Astrocyte of the hippocampus (primary cell): ENCODE measurements at regions not wholly inside any gene's neighbourhood (a gene's known extent, or its start where the extent isn't known, plus 50 kb on each side); places are given as distances from the start of the nearest gene placed in this dataset.
"Not testable (repeated sequence)": the region's sequence is repeated elsewhere in the genome, so short reads cannot be mapped to it uniquely, and the experiment has no call there.

ENCODE experiments used
- DNase-seq: peaks from one replicate; pipeline ENCODE4 v3.0.0; 2011; ENCODE audit warnings: low read depth, low spot score

DNA sequence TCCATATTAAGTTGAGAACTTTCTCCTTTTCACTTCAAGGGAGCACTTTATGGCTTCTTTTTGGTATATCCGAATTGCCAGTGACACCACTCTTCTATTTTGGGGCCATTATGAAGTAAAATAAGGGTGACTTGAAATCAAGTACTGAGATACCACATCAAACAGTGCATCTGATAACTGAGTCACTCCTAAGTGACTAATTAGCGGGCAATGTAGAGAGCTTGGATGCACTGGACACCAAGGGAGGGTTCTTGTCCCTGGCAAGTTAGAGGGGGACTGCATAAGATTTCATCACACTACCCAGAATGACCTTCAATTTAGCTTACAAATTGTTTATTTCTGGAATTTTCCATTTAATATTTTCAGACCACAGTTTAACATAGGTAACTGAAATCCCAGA lies 813.9 kb upstream of the CDH10 start:
- peak; percentile 13 for DNase-seq

DNA sequence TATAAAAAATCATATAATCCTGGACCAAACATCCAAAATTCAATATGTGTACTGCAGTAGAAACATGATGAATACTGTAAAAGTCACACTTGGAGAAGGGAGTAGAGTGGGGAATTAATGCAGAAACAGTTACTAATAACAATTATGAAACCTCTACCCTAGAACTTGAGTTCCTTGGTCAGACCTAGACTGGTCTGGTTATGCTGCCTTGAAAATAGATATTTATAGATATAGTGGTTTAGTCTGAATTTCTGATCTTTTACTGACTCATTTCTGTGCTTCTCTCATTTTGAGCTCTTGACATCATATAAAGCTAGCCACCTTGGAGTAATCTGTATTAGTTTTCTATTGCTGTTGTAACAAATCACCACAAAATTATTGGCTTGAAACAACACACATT lies 808.7 kb upstream of the CDH10 start:
- DNase-seq = no peak

DNA sequence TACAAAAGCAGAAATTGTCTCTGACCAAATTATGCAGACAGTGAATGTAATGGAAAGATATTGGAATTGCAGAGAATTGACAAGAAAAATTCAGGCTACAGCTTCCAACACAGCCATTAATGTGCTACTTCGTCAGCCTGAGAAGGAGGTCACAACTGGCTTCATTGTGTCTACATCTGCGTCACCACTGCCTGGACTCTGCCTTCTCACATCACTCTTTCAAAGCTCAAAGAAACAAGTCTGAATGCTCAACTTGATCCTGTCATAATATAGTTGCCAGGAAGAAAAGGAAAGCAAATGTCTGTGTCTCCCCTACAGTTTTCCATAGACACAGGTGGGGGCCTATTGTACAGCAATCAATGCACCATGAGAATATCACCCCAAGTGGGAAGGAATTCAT lies 806.5 kb upstream of the CDH10 start:
- no peak for DNase-seq

DNA sequence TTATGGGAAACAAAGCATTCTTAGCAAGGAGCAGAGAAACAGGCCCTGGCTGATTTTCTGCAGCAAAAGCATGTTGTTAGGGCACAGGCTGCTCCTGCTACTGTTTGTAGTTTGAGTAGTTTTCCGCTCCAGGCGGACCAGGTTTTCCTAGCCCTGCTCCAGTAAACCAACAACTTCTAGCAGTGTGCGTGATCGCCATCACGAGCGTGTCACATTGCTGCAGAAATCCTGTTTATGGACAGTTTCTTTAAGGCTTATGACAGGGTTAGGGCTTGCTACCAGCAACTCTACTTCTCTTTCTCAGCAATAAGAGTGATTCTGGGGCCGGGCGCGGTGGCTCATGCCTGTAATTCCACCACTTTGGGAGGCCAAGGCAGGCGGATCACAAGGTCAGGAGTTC lies 803.9 kb upstream of the CDH10 start:
- DNase-seq = no peak

DNA sequence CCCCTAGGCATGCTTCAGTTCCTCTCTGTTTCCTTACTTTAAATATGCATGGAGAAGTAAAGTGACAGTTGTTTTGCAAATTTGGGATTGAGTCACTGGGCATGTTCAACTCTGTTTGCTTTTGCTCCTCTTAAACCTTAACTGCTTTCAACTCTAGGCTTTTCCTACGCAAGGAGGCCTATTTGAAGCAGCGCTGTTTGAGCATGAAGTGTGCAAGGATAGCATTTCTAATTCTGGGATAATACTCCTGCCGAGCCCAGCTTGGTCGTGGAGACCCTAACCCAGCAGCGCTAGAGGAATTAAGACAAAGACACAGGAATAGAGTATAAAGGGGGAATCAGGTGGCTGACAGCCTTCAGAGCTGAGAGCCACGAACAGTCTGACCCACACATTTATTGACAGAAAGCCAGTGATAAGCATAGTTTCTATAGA lies 803.4 kb upstream of the CDH10 start:
- DNase-seq = no peak

DNA sequence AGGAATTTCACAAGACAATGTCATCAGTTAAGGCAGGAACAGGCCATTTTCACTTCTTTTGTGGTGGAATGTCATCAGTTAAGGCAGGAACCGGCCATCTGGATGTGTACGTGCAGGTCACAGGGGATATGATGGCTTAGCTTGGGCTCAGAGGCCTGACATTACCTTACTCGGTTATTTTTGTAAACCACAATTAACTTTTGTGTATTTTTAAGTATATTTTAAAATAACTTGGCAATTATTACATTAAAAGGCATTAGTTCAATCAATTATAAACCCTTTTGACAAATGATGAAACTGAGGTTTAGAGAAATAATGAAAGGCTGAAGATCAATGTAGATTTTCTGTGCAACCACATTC lies 801.3 kb upstream of the CDH10 start:
- not testable (repeated sequence) for DNase-seq

DNA sequence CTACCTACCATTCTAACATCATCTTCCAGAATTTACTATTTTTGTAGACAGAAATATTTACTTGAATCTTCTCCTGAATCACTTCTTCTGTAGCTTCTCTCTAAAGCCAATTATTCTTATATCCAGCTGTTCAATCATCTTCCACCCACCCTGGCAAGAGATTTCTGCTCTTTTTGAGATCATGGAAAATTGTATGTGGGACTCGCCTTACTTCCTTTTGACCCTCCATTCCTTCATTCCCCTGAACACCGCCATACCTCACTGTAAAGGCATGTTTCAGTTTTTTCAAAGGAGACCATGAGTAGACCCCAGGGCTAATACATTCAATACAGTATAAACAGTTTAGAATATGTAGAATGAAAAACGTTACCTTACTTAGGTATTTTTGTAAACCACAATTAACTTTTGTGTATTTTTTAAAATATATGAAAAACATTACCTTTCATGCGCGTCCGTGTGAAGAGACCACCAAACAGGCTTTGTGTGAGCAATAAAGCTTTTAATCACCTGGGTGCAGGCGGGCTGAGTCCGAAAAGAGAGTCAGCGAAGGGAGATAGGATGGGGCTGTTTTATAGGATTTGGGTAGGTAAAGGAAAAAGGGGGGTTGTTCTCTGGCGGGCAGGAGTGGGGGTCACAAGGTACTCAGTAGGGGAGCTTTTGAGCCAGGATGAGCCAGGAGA lies 800.7 kb upstream of the CDH10 start:
- not testable (repeated sequence) for DNase-seq

DNA sequence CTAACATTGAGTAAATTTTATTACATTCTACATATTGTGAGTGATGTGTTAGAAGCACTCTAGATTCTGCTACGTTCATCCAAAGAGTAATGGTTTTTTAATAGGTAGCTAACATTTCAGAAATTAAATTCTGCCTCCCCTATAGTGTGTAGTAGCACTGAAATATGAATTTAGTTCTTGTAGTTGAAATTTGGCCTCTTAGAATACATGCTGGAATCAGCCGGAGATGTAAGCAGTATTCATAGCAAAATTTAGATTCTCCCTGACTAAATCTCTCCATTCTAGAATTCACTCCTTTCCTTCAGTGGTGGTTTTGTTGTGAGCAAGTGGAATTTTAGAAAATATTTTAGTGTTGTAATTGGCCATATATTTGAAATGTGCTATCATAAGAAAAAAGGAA lies 799.9 kb upstream of the CDH10 start:
- no peak for DNase-seq

DNA sequence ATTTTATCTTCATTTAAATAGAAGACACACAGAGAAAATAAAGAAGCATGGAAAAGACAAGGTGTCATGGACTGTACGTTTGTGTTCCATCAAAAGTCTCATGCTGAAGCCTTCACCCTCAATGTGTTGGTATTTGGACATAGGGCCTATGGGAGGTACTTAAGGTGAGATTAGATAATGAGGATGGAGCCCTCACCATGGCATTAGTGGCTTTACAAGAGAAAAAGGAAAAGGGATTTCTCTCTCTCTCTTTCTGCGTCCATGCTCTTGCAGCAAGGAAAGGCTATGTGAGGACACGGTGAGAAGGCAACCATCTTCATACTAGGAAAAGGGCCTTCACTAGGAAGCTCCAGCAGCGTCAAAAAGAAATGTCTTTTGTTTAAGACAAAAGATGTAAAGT lies 797.0 kb upstream of the CDH10 start:
- DNase-seq = no peak

DNA sequence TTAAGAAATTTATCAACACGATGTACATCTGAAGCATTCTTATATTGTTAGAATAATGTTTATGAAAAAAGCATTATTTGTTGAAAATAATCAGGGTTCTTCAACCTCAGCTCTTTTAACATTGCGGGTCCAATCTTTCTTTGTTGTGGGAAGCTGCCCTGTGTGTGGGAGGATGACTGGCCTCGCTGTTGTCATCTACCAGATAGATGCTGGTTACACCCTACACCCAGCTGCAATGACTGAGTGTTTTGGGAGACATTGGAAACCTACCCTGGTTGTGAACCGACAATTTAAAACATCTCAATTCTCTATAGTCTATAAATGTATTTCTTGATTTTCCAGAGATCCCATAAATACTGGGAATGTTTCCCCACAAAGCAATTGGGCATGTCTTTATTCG lies 794.2 kb upstream of the CDH10 start:
- DNase-seq = no peak

DNA sequence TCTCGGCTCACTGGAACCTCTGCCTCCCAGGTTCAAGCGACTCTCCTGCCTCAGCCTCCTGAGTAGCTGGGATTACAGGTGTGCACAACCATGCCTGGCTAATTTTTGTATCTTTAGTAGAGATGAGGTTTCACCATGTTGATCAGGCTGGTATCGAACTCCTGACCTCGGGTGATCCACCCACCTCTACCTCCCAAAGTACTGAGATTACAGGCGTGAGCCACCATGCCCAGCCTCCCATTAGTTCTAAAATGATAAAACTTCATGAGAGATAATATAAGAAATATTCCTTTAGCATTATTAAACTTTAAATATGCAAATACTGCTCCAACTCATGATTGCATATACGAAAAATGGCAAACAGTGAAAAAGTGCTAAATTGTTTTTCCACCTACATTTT lies 793.6 kb upstream of the CDH10 start:
- DNase-seq = not testable (repeated sequence)

DNA sequence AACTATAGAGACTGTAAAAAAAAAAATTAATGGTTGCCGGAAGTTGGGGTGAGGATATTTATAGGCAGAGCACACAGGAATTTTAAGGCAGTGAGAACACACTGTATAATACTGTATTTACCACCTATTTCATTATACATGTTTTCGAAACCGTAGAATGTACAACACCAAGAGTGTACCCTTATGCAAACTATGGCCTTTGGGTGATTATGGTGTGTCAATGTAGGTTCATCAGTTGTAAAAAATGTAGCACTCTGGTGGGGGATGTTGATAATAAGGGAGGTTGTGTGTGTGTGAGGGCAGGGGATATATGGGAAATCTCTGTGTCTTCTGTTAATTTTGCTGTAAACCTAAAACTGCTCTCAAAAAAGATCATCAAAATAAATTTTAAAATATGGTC lies 791.7 kb upstream of the CDH10 start:
- no peak for DNase-seq

DNA sequence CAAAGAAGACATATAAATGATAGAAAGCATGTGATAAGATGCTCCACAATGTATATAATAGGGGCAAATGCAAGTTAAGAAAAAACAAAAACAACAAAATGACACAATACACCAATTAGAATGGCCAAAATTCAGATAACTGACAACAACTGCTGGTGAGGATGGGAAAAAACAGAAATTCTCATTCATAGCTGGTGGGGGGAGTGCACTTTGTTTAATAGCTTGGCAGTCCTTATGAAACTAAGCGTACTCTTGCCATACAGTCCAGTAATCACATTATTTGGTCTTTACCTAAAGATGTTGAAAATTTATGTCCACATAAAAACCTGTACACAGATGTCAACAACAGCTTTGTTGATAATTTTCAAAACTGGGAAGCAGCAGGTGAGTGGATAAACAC lies 791.1 kb upstream of the CDH10 start:
- no peak for DNase-seq

DNA sequence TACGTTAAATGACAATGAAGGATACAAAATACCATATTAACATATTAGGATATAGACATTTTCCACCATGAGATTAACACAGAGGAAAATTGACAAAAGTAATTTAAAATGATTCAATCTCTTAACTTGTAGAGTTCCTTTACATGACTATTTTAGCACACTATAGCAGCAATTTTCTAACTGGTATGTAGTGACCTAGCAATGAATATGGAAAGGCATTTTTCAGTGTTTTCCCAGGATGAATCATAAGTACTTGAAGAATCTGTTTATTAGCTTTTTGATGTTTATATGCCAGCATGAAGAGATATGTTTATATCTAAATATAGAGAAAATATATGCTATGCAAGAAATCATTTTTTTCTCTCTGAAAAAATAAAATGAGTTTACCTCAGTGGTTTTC lies 782.5 kb upstream of the CDH10 start:
- DNase-seq = no peak

DNA sequence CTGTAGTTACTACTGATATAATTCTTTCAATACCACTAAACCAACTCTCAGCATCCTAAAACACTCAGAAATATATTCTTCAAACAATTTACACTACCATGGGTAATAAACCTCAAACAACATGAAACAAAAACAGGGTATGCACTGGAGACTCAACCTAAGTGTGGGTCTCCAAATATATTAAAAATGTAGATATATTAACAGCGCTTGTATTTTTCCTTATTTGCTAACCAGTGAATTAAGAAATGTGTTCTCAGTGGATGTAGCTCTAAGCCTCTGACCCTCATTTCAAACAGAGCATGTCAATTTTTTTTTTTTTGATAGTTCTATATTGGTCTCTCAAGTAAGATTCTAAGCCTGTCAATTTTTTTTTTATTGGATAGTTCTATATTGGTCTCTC lies 778.5 kb upstream of the CDH10 start:
- no peak for DNase-seq

DNA sequence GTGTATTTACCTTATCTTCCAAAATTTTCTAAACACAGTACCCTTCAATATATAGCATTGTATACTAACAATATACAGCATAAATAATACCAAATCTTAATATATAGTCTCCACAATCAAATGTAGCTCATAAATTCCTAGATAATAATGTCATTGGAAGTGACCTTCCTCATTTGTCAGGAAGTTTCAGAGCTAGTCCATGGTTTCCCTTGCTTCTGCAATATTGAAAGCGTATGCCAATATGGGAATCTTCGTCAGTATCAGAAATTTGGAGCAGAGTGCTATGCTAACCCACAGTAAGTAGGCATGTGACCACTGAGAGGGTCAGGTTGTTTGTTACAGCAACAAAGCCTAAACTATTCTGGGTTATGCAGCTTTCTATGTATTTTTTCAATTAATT lies 774.9 kb upstream of the CDH10 start:
- DNase-seq = no peak

DNA sequence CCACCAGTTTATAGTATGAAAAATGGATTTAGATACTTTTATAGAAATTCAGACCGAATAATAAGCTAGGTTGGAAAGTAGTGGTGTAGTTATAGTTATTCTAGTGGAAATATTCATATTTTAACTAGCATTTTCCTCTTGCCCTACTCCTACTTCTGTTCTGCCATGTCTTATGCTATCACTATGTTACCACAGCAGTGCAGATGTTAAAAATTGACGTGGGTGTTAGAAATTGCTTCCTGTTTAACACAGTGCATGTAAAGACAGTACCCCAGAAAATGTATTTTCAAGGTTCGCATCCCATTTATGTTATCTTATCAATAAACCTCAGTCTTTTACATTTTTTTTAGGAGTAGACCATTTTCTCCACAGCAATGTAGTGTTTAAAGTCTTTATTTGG lies 774.2 kb upstream of the CDH10 start:
- DNase-seq = no peak

DNA sequence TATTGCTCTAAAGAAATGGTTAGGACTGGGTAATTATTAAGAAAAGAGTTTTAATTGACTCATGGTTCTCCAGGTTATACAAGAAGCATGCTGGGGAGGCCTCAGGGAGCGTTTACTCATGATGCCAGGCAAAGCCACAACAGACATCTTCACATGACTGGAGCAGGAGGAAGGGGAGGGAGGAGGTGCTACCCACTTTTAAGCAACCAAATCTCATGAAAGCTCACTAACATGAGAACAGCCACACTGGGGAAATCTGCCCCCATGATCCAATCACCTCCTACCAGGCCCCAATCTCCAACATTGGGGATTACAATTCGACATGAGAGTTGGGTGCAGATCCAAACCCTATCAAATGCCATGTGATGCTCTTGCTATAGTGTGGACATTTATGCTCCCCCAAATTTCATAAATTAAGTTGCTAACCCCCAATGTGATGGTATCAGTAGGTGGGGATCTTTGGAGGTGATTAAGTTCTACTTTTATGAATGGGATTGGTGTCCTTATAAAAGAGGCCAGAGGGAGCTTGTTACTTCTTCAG lies 773.6 kb upstream of the CDH10 start:
- DNase-seq = no peak

DNA sequence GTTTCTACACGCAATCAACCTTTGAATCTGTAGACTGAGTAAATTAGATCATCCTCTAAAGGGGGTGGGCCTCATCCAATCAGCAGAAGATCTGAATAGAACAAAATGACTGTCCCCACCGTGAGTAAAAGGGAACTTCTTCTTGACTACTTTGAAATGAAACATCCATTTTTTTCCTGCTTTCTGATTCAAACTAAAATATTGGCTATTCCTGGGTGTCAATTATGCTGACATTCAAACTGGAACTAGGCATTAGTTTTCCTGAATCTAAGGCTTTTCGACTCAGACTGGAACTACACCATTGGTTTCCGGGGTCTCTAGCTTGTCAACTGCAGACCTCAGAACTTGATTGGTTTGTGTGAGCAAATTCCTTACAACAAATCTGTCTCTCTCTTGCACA lies 772.2 kb upstream of the CDH10 start:
- DNase-seq = no peak

DNA sequence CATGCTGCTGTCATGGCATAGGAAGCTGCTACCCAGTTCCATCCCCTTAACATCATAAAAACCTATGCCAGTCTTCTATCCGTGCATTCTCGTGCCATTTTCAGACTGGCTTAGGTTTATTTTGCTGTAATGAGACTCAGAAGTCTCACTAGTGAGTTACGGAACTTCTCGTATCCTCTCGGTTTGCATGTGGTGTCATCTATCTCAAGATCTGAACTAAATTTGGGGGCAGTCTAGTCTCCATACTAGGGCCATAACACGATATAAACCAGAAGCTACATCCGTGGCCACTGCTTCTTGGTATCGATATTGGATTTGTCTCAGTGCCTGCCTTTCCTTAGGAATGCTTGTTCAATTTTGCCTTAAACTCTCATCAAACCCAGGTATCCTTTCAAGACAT lies 771.2 kb upstream of the CDH10 start:
- no peak for DNase-seq

DNA sequence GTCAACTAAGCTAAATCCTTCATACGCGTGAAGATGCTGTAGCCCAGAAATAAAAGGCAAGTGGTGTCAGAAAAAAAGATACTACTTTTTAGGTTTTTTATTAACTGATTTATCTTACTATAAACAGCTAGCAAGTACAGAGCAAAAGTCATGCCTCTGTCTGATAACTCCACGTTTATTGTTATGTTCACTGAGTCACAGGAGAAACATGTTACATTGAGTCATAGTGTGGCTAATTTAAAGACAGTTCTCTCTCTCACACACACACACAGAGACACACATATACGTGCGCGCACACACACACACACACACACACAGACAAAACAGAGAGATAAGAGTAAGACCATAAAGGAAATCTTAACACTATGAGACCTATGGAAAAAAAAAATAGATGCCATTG lies 770.0 kb upstream of the CDH10 start:
- peak; percentile 22 for DNase-seq

DNA sequence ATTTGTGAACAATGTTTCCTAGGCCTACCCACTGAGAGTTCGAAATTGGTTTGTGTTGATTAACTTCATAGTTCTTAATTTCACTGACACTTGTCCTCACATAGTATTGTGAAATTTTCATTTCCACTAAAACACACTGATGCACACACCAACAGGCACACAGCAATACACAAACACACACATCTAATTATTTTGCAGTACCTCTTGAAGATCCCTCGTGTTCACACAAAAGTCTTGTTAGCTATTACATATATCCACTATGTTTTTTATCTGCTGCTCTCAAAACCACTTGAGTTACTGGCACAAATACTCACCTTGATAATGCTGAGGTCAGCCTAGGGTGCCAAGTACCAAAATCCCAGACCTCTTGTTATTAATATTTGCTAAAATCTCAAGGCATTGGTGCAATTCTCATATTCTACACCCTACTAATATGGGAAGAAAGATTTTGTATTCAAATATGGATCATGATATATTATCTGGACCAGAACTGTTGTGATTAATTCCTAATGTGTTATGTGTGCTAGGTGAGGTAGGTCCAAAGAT lies 767.4 kb upstream of the CDH10 start:
- no peak for DNase-seq

DNA sequence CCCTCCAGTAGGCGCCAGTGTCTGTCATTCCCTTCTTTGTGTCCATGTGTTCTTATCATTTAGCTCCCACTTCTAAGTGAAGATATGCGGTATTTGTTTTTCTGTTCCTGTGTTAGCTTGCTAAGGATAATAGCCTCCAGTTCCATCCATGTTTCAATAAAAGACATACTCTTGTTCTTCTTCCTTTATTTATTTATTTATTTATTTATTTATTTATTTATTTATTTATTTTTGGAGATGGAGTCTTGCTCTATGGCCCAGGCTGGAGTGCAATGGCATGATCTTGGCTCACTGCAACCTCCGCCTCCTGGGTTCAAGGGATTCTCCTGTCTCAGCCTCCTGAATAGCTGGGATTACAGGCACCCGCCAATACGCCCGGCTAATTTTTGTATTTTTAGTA lies 762.6 kb upstream of the CDH10 start:
- not testable (repeated sequence) for DNase-seq

DNA sequence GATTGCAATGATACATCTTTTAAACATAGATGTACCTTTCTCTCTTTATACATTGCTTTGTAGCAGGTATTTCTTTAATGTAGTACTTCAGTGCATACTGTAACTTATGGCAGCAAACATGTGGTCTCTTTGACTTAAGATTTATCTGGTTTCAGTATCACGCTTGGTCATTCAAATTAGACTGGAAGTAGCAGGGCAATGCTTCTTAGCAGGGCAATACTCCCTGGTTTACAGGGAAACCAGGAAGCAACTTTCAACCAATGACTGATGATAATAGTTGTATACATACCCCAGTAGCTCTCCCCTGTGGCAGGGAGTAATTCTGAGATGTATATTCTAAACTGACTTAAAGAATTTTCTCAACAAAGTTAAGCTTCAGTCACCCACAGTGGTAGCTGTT lies 761.1 kb upstream of the CDH10 start:
- DNase-seq = no peak
